ENCODE measurements at regions not wholly inside any gene's neighbourhood (a gene's known extent, or its start where the extent isn't known, plus 50 kb on each side); places are given as distances from the start of the nearest gene placed in this dataset.

DNA sequence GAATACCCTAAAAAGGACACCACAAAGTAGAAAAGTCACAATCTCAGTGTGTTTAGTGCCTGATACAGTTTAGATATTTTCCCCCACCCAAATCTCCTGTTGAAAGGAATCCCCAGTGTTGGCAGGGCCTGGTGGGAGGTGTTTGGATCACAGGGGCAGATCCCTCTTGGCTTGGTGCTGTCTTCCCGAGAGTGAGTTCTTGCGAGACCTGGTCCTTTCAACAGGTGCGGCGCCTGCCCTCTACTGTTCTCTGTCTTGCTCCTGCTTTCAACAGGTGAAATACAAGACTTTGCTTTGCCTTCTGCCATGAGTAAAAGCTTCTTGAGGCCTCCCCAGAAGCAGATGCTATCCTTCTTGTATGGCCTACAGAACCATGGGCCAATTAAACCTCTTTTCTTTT lies 534.3 kb upstream of the NRSN1 start:
- no peaks in the 10 kb centered on the region for H3K36me3 ChIP-seq (ENCODE audit: control insufficient read depth in 3 of 3, insufficient read depth in 3 of 3, low read length in 3 of 3)
- no peaks in the 10 kb centered on the region for H3K9me3 ChIP-seq (ENCODE audit: control insufficient read depth in 3 of 3, low read length in 3 of 3)
- H3K9ac ChIP-seq (ENCODE audit: low read depth in 1 of 3, low read length in 3 of 3): no peak overlapping the region
- no peak overlapping the region for H3K27ac ChIP-seq (ENCODE audit: low read depth, low read length)
- H3K4me3 ChIP-seq (ENCODE audit: low read length in 3 of 3): no peak overlapping the region
- H3K27me3 ChIP-seq (ENCODE audit: control insufficient read depth in 3 of 3, insufficient read depth in 3 of 3, low read length in 3 of 3): no peaks in the 10 kb centered on the region
- H3K4me1 ChIP-seq (ENCODE audit: control insufficient read depth in 3 of 3, insufficient read depth in 3 of 3, low read length in 3 of 3): no peaks in the 10 kb centered on the region

DNA sequence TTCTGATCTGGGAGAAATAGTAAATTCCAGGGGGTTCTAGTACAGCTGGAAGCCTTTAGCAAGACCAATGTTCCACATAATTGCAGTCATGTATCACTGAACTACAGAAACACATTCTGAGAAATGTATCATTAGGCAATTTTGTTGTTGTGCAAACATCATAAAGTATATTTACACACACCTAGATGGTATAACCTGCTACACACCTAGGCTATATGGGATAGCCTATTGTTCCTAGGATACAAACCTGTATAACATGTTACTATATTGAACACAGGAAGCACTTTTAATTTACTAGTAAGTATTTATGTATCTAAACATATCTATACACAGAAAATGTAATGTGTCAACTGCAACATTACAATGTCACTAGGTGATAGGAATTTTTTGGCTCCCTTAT lies 525.9 kb upstream of the NRSN1 start:
- no peak overlapping the region for H3K4me3 ChIP-seq (ENCODE audit: low read length in 3 of 3)
- H3K9me3 ChIP-seq (ENCODE audit: control insufficient read depth in 3 of 3, low read length in 3 of 3): peaks cover 0 to 2% (median 0%) of the 10 kb centered on the region in 3 donors
- H3K9ac ChIP-seq (ENCODE audit: low read depth in 1 of 3, low read length in 3 of 3): no peak overlapping the region
- no peaks in the 10 kb centered on the region for H3K4me1 ChIP-seq (ENCODE audit: control insufficient read depth in 3 of 3, insufficient read depth in 3 of 3, low read length in 3 of 3)
- H3K36me3 ChIP-seq (ENCODE audit: control insufficient read depth in 3 of 3, insufficient read depth in 3 of 3, low read length in 3 of 3): no peaks in the 10 kb centered on the region
- no peaks in the 10 kb centered on the region for H3K27me3 ChIP-seq (ENCODE audit: control insufficient read depth in 3 of 3, insufficient read depth in 3 of 3, low read length in 3 of 3)
- no peak overlapping the region for H3K27ac ChIP-seq (ENCODE audit: low read depth, low read length)

DNA sequence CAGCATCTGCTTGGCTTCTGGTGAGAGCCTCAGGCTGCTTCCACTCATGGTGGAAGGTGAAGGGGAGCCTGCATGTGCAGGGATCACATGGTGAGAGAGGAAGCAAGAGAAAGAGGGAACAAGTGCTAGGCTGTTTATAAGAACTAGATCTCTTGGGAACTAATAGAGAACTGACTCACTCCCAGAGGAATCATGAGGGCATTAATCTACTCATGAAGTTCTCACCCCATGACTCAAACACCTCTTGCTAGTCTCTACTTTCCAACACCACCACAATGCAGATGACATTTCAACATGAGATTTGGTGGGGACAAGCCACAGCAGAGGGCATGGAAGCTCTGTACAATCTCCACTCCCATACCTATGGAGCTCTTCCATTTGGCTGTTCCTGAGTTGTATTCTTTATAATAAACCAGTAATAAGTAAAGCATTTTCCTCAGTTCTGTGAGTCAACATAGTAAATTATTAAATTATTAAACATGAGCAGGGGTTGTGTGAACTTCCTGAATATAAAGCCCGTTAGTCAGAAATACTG lies 524.1 kb upstream of the NRSN1 start:
- Histone ChIP-seq H3K9ac (ENCODE audit: low read depth in 1 of 3, low read length in 3 of 3) (no peak overlapping the region), H3K36me3 (ENCODE audit: control insufficient read depth in 3 of 3, insufficient read depth in 3 of 3, low read length in 3 of 3) (no peaks in the 10 kb centered on the region), H3K27ac (ENCODE audit: low read depth, low read length) (no peak overlapping the region), H3K4me3 (ENCODE audit: low read length in 3 of 3) (no peak overlapping the region), H3K9me3 (ENCODE audit: control insufficient read depth in 3 of 3, low read length in 3 of 3) (peaks cover 0 to 5% (median 3%) of the 10 kb centered on the region in 3 donors), H3K4me1 (ENCODE audit: control insufficient read depth in 3 of 3, insufficient read depth in 3 of 3, low read length in 3 of 3) (no peaks in the 10 kb centered on the region), H3K27me3 (ENCODE audit: control insufficient read depth in 3 of 3, insufficient read depth in 3 of 3, low read length in 3 of 3) (no peaks in the 10 kb centered on the region)

DNA sequence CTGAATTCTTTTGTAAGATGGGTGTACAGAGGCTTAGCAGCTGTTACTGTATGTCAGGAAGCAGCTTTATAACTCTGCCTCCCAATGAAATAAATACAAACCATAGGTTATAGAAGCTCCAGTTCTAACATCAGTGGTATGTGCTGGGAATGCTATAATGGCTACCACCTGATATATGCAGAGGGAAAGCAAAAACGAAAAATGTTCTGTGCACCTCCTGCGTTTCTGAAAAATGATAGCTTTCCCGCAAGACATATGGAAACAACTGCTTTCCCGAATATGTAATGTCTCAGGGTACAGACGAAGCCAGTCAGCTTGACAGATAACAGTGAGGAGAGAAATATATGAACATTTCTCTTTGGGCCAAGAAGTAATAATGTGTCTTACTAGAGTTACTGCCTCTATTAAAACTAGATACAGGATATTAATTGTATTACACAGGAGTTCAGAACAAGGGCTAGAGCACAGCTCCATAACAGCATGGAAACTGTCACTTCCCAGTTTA lies 517.0 kb upstream of the NRSN1 start:
- Histone ChIP-seq H3K4me3 (ENCODE audit: low read length in 3 of 3) (no peak overlapping the region), H3K27ac (ENCODE audit: low read depth, low read length) (no peak overlapping the region), H3K36me3 (ENCODE audit: control insufficient read depth in 3 of 3, insufficient read depth in 3 of 3, low read length in 3 of 3) (no peaks in the 10 kb centered on the region), H3K4me1 (ENCODE audit: control insufficient read depth in 3 of 3, insufficient read depth in 3 of 3, low read length in 3 of 3) (no peaks in the 10 kb centered on the region), H3K9ac (ENCODE audit: low read depth in 1 of 3, low read length in 3 of 3) (no peak overlapping the region), H3K9me3 (ENCODE audit: control insufficient read depth in 3 of 3, low read length in 3 of 3) (peaks cover 0 to 3% (median 3%) of the 10 kb centered on the region in 3 donors), H3K27me3 (ENCODE audit: control insufficient read depth in 3 of 3, insufficient read depth in 3 of 3, low read length in 3 of 3) (no peaks in the 10 kb centered on the region)

- no peaks in the 10 kb centered on the region for H3K9me3 ChIP-seq (ENCODE audit: control insufficient read depth in 3 of 3, low read length in 3 of 3)
- no peak overlapping the region for H3K4me3 ChIP-seq (ENCODE audit: low read length in 3 of 3)
- H3K4me1 ChIP-seq (ENCODE audit: control insufficient read depth in 3 of 3, insufficient read depth in 3 of 3, low read length in 3 of 3): no peaks in the 10 kb centered on the region
- H3K27me3 ChIP-seq (ENCODE audit: control insufficient read depth in 3 of 3, insufficient read depth in 3 of 3, low read length in 3 of 3): no peaks in the 10 kb centered on the region
- H3K36me3 ChIP-seq (ENCODE audit: control insufficient read depth in 3 of 3, insufficient read depth in 3 of 3, low read length in 3 of 3): no peaks in the 10 kb centered on the region
- no peak overlapping the region for H3K27ac ChIP-seq (ENCODE audit: low read depth, low read length)
- H3K9ac ChIP-seq (ENCODE audit: low read depth in 1 of 3, low read length in 3 of 3): no peak overlapping the region
Measured at GRCh38 chr6:23611776-23612381, 514.1 kb upstream of the NRSN1 start.

DNA sequence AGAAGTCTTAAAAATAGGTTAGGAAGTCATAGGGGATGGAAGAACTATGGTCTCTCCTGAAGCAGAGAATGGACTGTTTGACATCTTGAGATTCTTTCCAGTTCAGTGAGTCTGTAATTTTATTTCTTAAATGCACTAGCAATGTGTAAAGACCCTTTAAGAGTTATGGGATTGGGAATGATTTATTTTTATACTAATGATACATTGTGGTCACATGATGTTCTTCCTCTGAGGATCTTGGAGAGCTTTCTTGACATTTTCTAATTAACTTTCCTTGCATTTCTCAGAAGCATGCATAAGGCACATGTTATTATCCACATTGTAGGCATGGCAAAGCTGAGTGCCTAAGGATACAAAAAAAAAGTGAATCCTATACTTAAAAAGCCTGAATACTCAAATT lies 507.6 kb upstream of the NRSN1 start:
- Histone ChIP-seq H3K9me3 (ENCODE audit: control insufficient read depth in 3 of 3, low read length in 3 of 3) (no peaks in the 10 kb centered on the region), H3K36me3 (ENCODE audit: control insufficient read depth in 3 of 3, insufficient read depth in 3 of 3, low read length in 3 of 3) (no peaks in the 10 kb centered on the region), H3K4me3 (ENCODE audit: low read length in 3 of 3) (no peak overlapping the region), H3K27me3 (ENCODE audit: control insufficient read depth in 3 of 3, insufficient read depth in 3 of 3, low read length in 3 of 3) (no peaks in the 10 kb centered on the region), H3K27ac (ENCODE audit: low read depth, low read length) (no peak overlapping the region), H3K9ac (ENCODE audit: low read depth in 1 of 3, low read length in 3 of 3) (no peak overlapping the region), H3K4me1 (ENCODE audit: control insufficient read depth in 3 of 3, insufficient read depth in 3 of 3, low read length in 3 of 3) (no peaks in the 10 kb centered on the region)

- no peak overlapping the region for H3K9ac ChIP-seq (ENCODE audit: low read depth in 1 of 3, low read length in 3 of 3)
- H3K27me3 ChIP-seq (ENCODE audit: control insufficient read depth in 3 of 3, insufficient read depth in 3 of 3, low read length in 3 of 3): no peaks in the 10 kb centered on the region
- H3K36me3 ChIP-seq (ENCODE audit: control insufficient read depth in 3 of 3, insufficient read depth in 3 of 3, low read length in 3 of 3): no peaks in the 10 kb centered on the region
- no peak overlapping the region for H3K27ac ChIP-seq (ENCODE audit: low read depth, low read length)
- H3K4me3 ChIP-seq (ENCODE audit: low read length in 3 of 3): no peak overlapping the region
- no peaks in the 10 kb centered on the region for H3K4me1 ChIP-seq (ENCODE audit: control insufficient read depth in 3 of 3, insufficient read depth in 3 of 3, low read length in 3 of 3)
- no peaks in the 10 kb centered on the region for H3K9me3 ChIP-seq (ENCODE audit: control insufficient read depth in 3 of 3, low read length in 3 of 3)
Measured at GRCh38 chr6:23620911-23621401, 505.1 kb upstream of the NRSN1 start.

GRCh38 chr6:23630726-23631635 lies 495.0 kb upstream of the NRSN1 start:
- Histone ChIP-seq H3K4me1 (ENCODE audit: control insufficient read depth in 3 of 3, insufficient read depth in 3 of 3, low read length in 3 of 3) (no peaks in the 10 kb centered on the region), H3K27ac (ENCODE audit: low read depth, low read length) (no peak overlapping the region), H3K27me3 (ENCODE audit: control insufficient read depth in 3 of 3, insufficient read depth in 3 of 3, low read length in 3 of 3) (no peaks in the 10 kb centered on the region)

DNA sequence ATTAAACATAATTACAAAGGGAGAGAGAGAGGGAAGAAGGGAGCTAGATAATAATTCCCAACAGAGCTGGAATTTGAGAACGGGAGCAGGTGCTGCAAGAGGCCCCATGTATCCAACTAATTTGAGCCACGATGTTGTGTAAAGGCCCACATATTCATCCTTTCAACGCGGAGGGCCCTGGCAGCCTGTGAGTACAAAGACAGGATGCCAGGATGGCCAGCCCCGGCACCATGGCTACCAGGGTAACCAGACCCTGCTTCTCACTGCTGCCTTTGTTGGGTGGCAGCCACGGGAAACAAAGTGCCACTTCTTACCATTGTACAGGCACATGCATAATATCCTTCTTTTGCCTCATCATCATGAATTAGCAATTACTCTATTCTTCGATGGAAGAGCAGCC lies 492.0 kb upstream of the NRSN1 start:
- Histone ChIP-seq H3K9me3 (ENCODE audit: control insufficient read depth in 3 of 3, low read length in 3 of 3) (no peaks in the 10 kb centered on the region), H3K27ac (ENCODE audit: low read depth, low read length) (no peak overlapping the region), H3K27me3 (ENCODE audit: control insufficient read depth in 3 of 3, insufficient read depth in 3 of 3, low read length in 3 of 3) (no peaks in the 10 kb centered on the region), H3K36me3 (ENCODE audit: control insufficient read depth in 3 of 3, insufficient read depth in 3 of 3, low read length in 3 of 3) (no peaks in the 10 kb centered on the region), H3K9ac (ENCODE audit: low read depth in 1 of 3, low read length in 3 of 3) (no peak overlapping the region), H3K4me3 (ENCODE audit: low read length in 3 of 3) (no peak overlapping the region), H3K4me1 (ENCODE audit: control insufficient read depth in 3 of 3, insufficient read depth in 3 of 3, low read length in 3 of 3) (no peaks in the 10 kb centered on the region)

More at GRCh38 chr6:23630726-23631635, 495.0 kb upstream of the NRSN1 start:
- Histone ChIP-seq H3K9ac (ENCODE audit: low read depth in 1 of 3, low read length in 3 of 3) (no peak overlapping the region), H3K4me3 (ENCODE audit: low read length in 3 of 3) (no peak overlapping the region), H3K36me3 (ENCODE audit: control insufficient read depth in 3 of 3, insufficient read depth in 3 of 3, low read length in 3 of 3) (no peaks in the 10 kb centered on the region), H3K9me3 (ENCODE audit: control insufficient read depth in 3 of 3, low read length in 3 of 3) (no peaks in the 10 kb centered on the region)

DNA sequence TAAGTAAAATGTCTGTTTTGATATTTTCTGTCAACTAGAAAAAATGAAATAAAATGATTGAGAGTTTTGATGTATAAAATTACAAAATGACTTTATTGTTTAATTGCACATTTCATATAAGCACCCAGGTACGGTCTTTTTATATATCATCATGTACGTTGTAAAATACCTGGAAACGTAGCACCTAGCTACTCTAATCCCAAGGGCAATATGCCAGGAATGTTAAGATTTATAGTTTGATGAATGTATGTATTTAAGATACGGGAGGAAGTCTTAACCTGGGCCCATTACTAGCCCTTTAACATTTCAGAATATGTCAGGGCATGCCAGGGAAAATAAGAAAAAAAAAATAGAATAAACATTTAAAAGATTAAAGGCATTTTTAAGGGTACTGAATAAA lies 490.9 kb upstream of the NRSN1 start:
- Histone ChIP-seq H3K27ac (ENCODE audit: low read depth, low read length) (no peak overlapping the region), H3K36me3 (ENCODE audit: control insufficient read depth in 3 of 3, insufficient read depth in 3 of 3, low read length in 3 of 3) (no peaks in the 10 kb centered on the region), H3K27me3 (ENCODE audit: control insufficient read depth in 3 of 3, insufficient read depth in 3 of 3, low read length in 3 of 3) (no peaks in the 10 kb centered on the region), H3K4me1 (ENCODE audit: control insufficient read depth in 3 of 3, insufficient read depth in 3 of 3, low read length in 3 of 3) (no peaks in the 10 kb centered on the region), H3K9ac (ENCODE audit: low read depth in 1 of 3, low read length in 3 of 3) (no peak overlapping the region), H3K9me3 (ENCODE audit: control insufficient read depth in 3 of 3, low read length in 3 of 3) (no peaks in the 10 kb centered on the region), H3K4me3 (ENCODE audit: low read length in 3 of 3) (no peak overlapping the region)
